Sigmoid colon (tissue), 6 donors: ENCODE measurements at regions not wholly inside any gene's neighbourhood (a gene's known extent, or its start where the extent isn't known, plus 50 kb on each side); places are given as distances from the start of the nearest gene placed in this dataset.
A peak's percentile ranks its signal among the peaks of the same experiment; 100 is the strongest.

Experiments used
- DNase-seq: peaks from one replicate; pipeline ENCODE4 v3.0.0-alpha.2; 2019
- H3K27ac ChIP-seq, 4 donors: fragments of 200-600 bp; sonication (generic); one replicate each; pipeline ENCODE4 v1.5.1; 2016 to 2019; ENCODE audit warnings: mild to moderate bottlenecking in 1 of 4
- H3K27me3 ChIP-seq, 3 donors: fragments of 200-600 bp; sonication (generic); one replicate each; pipeline ENCODE4 v1.5.1; 2019; ENCODE audit warnings: mild to moderate bottlenecking in 1 of 3
- H3K36me3 ChIP-seq, 4 donors: fragments of 200-600 bp; sonication (generic); one replicate each; pipeline ENCODE4 v1.5.1; 2016 to 2019
- H3K4me1 ChIP-seq, 4 donors: fragments of 200-600 bp; sonication (generic); one replicate each; pipeline ENCODE4 v1.5.1; 2017 to 2019
- H3K4me3 ChIP-seq, 4 donors: fragments of 200-600 bp; sonication (generic); one replicate each; pipeline ENCODE4 v1.5.1; 2017 to 2019; ENCODE audit warnings: mild to moderate bottlenecking in 2 of 4, moderate library complexity in 1 of 4
- H3K9me3 ChIP-seq, 4 donors: fragments of 200-600 bp in 3 of 4; sonication (generic) in 3 of 4; one replicate each; pipeline versions ENCODE4 v1.5.1 to v1.6.1; 2013 to 2019
- EP300 ChIP-seq, 4 donors: sonication (generic); formaldehyde crosslinking; IDR thresholded peaks; one replicate each; pipeline ENCODE4 v1.6.1; 2017; ENCODE audit warnings: antibody characterized with exemption in 4 of 4
- POLR2A ChIP-seq, 2 donors: fragments of 450-650 bp; IDR thresholded peaks; one replicate each; pipeline ENCODE4 v1.6.1; 2016; ENCODE audit warnings: antibody characterized with exemption in 2 of 2, mild to moderate bottlenecking in 2 of 2, moderate library complexity in 2 of 2
- POLR2AphosphoS5 ChIP-seq, 4 donors: sonication (generic); formaldehyde crosslinking; IDR thresholded peaks; one replicate each; pipeline ENCODE4 v1.6.1; 2017; ENCODE audit warnings: antibody characterized with exemption in 4 of 4
- WGBS, 2 donors: extraction: QIAGEN DNeasy Blood & Tissue Kit; methylation state at CpG; one replicate each; pipeline ENCODE4 v1.1.7; 2013; 5-methylcytosine and 5-hydroxymethylcytosine counted together
- intact Hi-C: fragments of 100-400 bp; cut with DNase I; formaldehyde crosslinking; loops from one replicate; pipeline ENCODE4 v1.15.1; 2023
- TF ChIP-seq, protein P1 (sequence below), 4 experiments: fragments of 450-650 bp in 3 of 4; fragments of 200-600 bp in 1 of 4; IDR thresholded peaks; one replicate each; pipeline ENCODE4 v1.5.1; 2016 to 2019; ENCODE audit warnings: antibody characterized with exemption in 4 of 4, mild to moderate bottlenecking in 3 of 4, moderate library complexity in 2 of 4
- donor health status: healthy with polysubstance abuse.
- donor health status: healthy.

DNA sequence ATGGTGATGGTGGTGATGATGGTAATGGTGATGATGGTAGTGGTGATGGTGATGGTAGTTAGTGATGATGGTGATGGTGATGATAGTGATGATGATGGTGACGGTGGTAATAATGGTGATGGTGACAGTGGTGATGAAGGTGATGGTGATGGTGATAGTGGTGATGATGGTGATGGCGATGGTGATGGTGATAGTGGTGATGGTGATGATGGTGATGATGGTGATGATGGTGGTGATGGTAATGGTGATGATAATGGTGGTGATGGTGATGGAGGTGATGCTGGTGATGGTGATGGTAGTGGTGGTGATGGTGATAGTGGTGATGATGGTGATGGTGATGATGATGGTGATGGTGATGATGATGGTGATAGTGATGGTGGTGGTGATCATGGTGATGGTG is 148.7 kb upstream of the TNRC6C start:
- intact Hi-C loops, result loop anchor here (5.0 kb wide), 1 partner anchor 77 kb away; no protein-coding TSS in a partner anchor
- Histone ChIP-seq H3K36me3 (no peaks in the 10 kb centered on the region), H3K27me3 (no peaks in the 10 kb centered on the region), H3K4me1 (peaks cover 0 to 16% (median 14%) of the 10 kb centered on the region in 4 donors), H3K4me3 (no peak overlapping the region), H3K9me3 (no peaks in the 10 kb centered on the region), H3K27ac (no peak overlapping the region)
- no peak for DNase-seq
- WGBS, 2 donors, result 95 to 97% methylated on average over 2 of the region's 2 CpGs
- TF ChIP-seq, protein P1, sequence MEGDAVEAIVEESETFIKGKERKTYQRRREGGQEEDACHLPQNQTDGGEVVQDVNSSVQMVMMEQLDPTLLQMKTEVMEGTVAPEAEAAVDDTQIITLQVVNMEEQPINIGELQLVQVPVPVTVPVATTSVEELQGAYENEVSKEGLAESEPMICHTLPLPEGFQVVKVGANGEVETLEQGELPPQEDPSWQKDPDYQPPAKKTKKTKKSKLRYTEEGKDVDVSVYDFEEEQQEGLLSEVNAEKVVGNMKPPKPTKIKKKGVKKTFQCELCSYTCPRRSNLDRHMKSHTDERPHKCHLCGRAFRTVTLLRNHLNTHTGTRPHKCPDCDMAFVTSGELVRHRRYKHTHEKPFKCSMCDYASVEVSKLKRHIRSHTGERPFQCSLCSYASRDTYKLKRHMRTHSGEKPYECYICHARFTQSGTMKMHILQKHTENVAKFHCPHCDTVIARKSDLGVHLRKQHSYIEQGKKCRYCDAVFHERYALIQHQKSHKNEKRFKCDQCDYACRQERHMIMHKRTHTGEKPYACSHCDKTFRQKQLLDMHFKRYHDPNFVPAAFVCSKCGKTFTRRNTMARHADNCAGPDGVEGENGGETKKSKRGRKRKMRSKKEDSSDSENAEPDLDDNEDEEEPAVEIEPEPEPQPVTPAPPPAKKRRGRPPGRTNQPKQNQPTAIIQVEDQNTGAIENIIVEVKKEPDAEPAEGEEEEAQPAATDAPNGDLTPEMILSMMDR (IDR thresholded peaks at IDR 0.05), result no peak
- TF ChIP-seq POLR2AphosphoS5 (IDR thresholded peaks at IDR 0.05) (no peak), POLR2A (IDR thresholded peaks at IDR 0.05) (no peak), EP300 (IDR thresholded peaks at IDR 0.05) (no peak)

DNA sequence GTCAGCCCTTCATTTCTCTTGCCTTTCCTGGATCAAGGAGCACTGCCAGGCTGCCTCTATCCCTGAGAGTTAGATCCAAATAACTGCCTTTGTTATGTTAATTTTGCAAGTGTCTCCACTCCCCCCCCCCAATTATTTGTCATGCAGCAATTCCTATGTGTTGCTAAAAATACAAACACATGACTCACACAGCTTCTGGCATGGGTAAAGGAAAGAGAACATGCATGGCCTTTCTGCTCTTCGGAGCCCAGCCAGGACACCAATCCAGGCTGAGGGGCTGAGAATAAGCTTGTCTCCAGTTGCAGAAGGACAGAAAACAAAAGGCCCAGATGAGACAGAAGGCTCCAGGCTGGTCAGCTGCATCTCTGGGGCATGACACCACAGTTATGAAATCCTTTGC is 148.0 kb upstream of the TNRC6C start:
- intact Hi-C loops, result loop anchor here (5.0 kb wide), 1 partner anchor 77 kb away; no protein-coding TSS in a partner anchor
- H3K4me3 ChIP-seq, result no peak overlapping the region
- H3K27ac ChIP-seq, result peak overlapping the region in 3 of 4 donors; percentile 18 to 65 (median 61)

DNA sequence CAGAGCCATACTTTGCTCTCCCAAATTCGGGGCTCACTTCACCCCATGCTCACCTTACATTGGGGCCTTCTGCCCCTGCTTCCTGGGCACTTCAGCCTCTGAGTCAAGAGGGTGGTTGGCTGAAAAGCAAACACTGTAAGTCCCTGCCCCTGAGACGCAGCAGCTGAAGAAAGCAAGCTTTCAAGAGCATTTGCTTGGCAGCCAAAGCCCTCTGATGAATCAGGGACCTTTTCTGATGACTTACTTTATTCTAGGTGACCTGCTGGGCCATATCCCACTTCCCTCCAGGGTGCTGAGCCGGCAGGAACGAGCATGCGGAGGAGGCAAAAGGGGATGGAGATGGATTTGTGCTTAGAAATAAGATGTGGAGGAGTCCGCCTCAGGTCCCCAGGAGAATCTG is 147.0 kb upstream of the TNRC6C start:
- Histone ChIP-seq H3K9me3 (no peaks in the 10 kb centered on the region), H3K4me1 (peaks cover 0 to 16% (median 14%) of the 10 kb centered on the region in 4 donors), H3K36me3 (no peaks in the 10 kb centered on the region), H3K27me3 (no peaks in the 10 kb centered on the region), H3K27ac (peak overlapping the region in 2 of 4 donors; percentile 61 to 65), H3K4me3 (no peak overlapping the region)
- WGBS, 2 donors, result 77 to 78% methylated on average over 6 of the region's 6 CpGs
- peak; percentile 54 for DNase-seq
- no peak for TF ChIP-seq POLR2AphosphoS5 (IDR thresholded peaks at IDR 0.05)
- TF ChIP-seq EP300 (IDR thresholded peaks at IDR 0.05), result no peak
- no peak for TF ChIP-seq POLR2A (IDR thresholded peaks at IDR 0.05)
- TF ChIP-seq, protein P1 (IDR thresholded peaks at IDR 0.05), result no peak
- intact Hi-C loops, result loop anchor here (5.0 kb wide), 1 partner anchor 76 kb away; no protein-coding TSS in a partner anchor

More for the DNA sequence above, 148.0 kb upstream of the TNRC6C start:
- TF ChIP-seq EP300 (IDR thresholded peaks at IDR 0.05) (no peak), POLR2A (IDR thresholded peaks at IDR 0.05) (no peak), POLR2AphosphoS5 (IDR thresholded peaks at IDR 0.05) (peak in 2 of 4 donors; percentile 22 to 51)
- TF ChIP-seq, protein P1 (IDR thresholded peaks at IDR 0.05), result no peak
- H3K9me3 ChIP-seq, result no peaks in the 10 kb centered on the region
- no peaks in the 10 kb centered on the region for H3K36me3 ChIP-seq
- DNase-seq, result peak; percentile 88
- WGBS, 2 donors, result 68 to 83% methylated on average over 1 of the region's 1 CpG
- no peaks in the 10 kb centered on the region for H3K27me3 ChIP-seq
- H3K4me1 ChIP-seq, result peaks cover 0 to 16% (median 14%) of the 10 kb centered on the region in 4 donors

DNA sequence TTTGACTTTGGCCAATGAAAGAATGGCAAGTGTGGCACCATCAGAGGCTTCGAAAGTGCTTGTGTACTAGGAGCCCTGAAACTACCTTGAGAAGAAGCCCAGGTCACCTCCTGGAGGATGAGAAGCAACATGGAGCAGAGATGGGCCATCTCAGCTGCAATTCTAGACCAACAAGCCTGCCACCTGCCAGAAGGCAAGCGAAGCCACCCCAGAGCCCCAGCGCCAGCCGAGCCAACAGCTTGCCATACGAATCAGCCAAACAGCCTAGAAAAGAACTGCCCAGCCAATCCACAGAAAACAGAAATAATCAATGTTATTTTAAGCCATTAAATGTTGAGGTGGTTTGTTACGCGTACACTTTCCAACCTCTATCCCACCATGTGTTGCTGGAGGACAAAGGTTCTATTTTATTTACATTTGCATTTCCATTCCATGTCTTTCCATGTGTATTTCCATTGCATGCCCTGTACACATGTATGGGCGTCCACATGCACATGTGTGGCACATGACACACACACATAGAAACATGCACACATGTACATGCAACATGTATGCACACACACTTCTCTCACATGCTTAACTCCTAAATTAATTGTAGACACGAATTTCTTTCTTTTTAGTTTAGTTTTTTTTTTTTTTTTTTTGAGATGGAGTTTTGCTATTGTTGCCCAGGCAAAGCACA is 144.3 kb upstream of the TNRC6C start:
- intact Hi-C loops, result loop anchor here (5.0 kb wide), 1 partner anchor 73 kb away; no protein-coding TSS in a partner anchor
- no peaks in the 10 kb centered on the region for H3K27me3 ChIP-seq
- H3K36me3 ChIP-seq, result no peaks in the 10 kb centered on the region
- H3K27ac ChIP-seq, result no peak overlapping the region
- WGBS, 2 donors, result 88 to 90% methylated on average over 9 of the region's 9 CpGs
- TF ChIP-seq EP300 (IDR thresholded peaks at IDR 0.05) (no peak), POLR2AphosphoS5 (IDR thresholded peaks at IDR 0.05) (no peak), POLR2A (IDR thresholded peaks at IDR 0.05) (no peak)
- TF ChIP-seq, protein P1 (IDR thresholded peaks at IDR 0.05), result no peak
- H3K4me3 ChIP-seq, result no peak overlapping the region
- no peaks in the 10 kb centered on the region for H3K9me3 ChIP-seq
- DNase-seq, result peak; percentile 43
- peaks cover 0 to 16% (median 14%) of the 10 kb centered on the region in 4 donors for H3K4me1 ChIP-seq
